ENCODE measurements at regions not wholly inside any gene's neighbourhood (a gene's known extent, or its start where the extent isn't known, plus 50 kb on each side); places are given as distances from the start of the nearest gene placed in this dataset.
"Not testable (repeated sequence)": the region's sequence is repeated elsewhere in the genome, so short reads cannot be mapped to it uniquely, and the experiment has no call there.

GRCh38 chr5:88643315-88643714 is 239.7 kb downstream of the MEF2C start:
- Histone ChIP-seq H3K27me3 (no peaks in the 10 kb centered on the region), H3K9me3 (no peaks in the 10 kb centered on the region), H3K27ac (no peak overlapping the region), H3K4me3 (no peak overlapping the region), H3K4me1 (no peaks in the 10 kb centered on the region), H3K36me3 (no peaks in the 10 kb centered on the region)
- TF ChIP-seq POLR2AphosphoS5 (IDR thresholded peaks at IDR 0.05) (no peak), POLR2A (IDR thresholded peaks at IDR 0.05) (no peak), EP300 (IDR thresholded peaks at IDR 0.05) (no peak), CTCF (IDR thresholded peaks at IDR 0.05) (no peak)
- intact Hi-C loops (cut with DNase I) = no loop called here
- DNase-seq = no peak

GRCh38 chr5:88634014-88634413 is 249.0 kb downstream of the MEF2C start:
- Histone ChIP-seq H3K9me3 (no peaks in the 10 kb centered on the region), H3K36me3 (no peaks in the 10 kb centered on the region), H3K27ac (no peak overlapping the region), H3K4me3 (no peak overlapping the region), H3K4me1 (no peaks in the 10 kb centered on the region), H3K27me3 (no peaks in the 10 kb centered on the region)
- 26 to 45% methylated on average over 2 of the region's 2 CpGs for WGBS, 2 donors
- TF ChIP-seq EP300 (IDR thresholded peaks at IDR 0.05) = no peak
- no peak for TF ChIP-seq POLR2A (IDR thresholded peaks at IDR 0.05)
- TF ChIP-seq CTCF (IDR thresholded peaks at IDR 0.05) = no peak
- TF ChIP-seq POLR2AphosphoS5 (IDR thresholded peaks at IDR 0.05) = no peak
- DNase-seq = no peak
- intact Hi-C loops (cut with DNase I) = no loop called here

- H3K36me3 ChIP-seq; H3K4me3 ChIP-seq; H3K9me3 ChIP-seq; H3K27me3 ChIP-seq; H3K27ac ChIP-seq; H3K4me1 ChIP-seq; DNase-seq; intact Hi-C loops (cut with DNase I): not testable (repeated sequence)
- 87 to 91% methylated on average over 5 of the region's 5 CpGs for WGBS, 2 donors
Observed at GRCh38 chr5:88622890-88623289, 260.1 kb downstream of the MEF2C start.

- H3K27ac ChIP-seq; H3K9me3 ChIP-seq; H3K4me1 ChIP-seq; DNase-seq; H3K36me3 ChIP-seq; H3K4me3 ChIP-seq; intact Hi-C loops (cut with DNase I); H3K27me3 ChIP-seq: not testable (repeated sequence)
- WGBS, 2 donors = 98% methylated on average over 11 to 14 of the region's 32 CpGs
Observed at GRCh38 chr5:88615767-88616166, 267.2 kb downstream of the MEF2C start.

- Histone ChIP-seq H3K4me1 (no peaks in the 10 kb centered on the region), H3K27me3 (no peaks in the 10 kb centered on the region), H3K4me3 (no peak overlapping the region), H3K27ac (no peak overlapping the region), H3K36me3 (no peaks in the 10 kb centered on the region), H3K9me3 (peaks cover 0 to 6% (median 0%) of the 10 kb centered on the region in 4 donors)
- DNase-seq = no peak
- TF ChIP-seq POLR2AphosphoS5 (IDR thresholded peaks at IDR 0.05) (no peak), EP300 (IDR thresholded peaks at IDR 0.05) (no peak), CTCF (IDR thresholded peaks at IDR 0.05) (no peak), POLR2A (IDR thresholded peaks at IDR 0.05) (no peak)
- intact Hi-C loops (cut with DNase I) = no loop called here
Observed at GRCh38 chr5:88613051-88613450, 269.9 kb downstream of the MEF2C start.

- Histone ChIP-seq H3K27me3 (no peaks in the 10 kb centered on the region), H3K4me3 (no peak overlapping the region), H3K27ac (no peak overlapping the region), H3K36me3 (no peaks in the 10 kb centered on the region), H3K9me3 (peaks cover 0 to 6% (median 0%) of the 10 kb centered on the region in 4 donors), H3K4me1 (no peaks in the 10 kb centered on the region)
- DNase-seq = no peak
- 82 to 88% methylated on average over 3 of the region's 3 CpGs for WGBS, 2 donors
- intact Hi-C loops (cut with DNase I) = no loop called here
- TF ChIP-seq POLR2AphosphoS5 (IDR thresholded peaks at IDR 0.05) = no peak
- no peak for TF ChIP-seq EP300 (IDR thresholded peaks at IDR 0.05)
- no peak for TF ChIP-seq POLR2A (IDR thresholded peaks at IDR 0.05)
- no peak for TF ChIP-seq CTCF (IDR thresholded peaks at IDR 0.05)
Observed at GRCh38 chr5:88610586-88610985, 272.4 kb downstream of the MEF2C start.

Data from sigmoid colon (tissue), 6 donors.